Activated T-helper 1 cell treated with anti-CD3 and anti-CD28 coated beads, Interleukin-12 subunit alpha, Interleukin-12 subunit beta, Interleukin-2, Interleukin-4 antibody, amounts not matched to agents 30 ng/mL and 10 ng/mL and 1 ng/mL, durations not matched to agents 14 hours and 24 hours and 36 hours (primary cell): ENCODE measurements at regions not wholly inside any gene's neighbourhood (a gene's known extent, or its start where the extent isn't known, plus 50 kb on each side); places are given as distances from the start of the nearest gene placed in this dataset.

ENCODE experiments used
- DNase-seq: peaks from one replicate; pipeline ENCODE4 v3.0.0; 2021; ENCODE audit warnings: low spot score
- H3K27ac Mint-ChIP-seq: one replicate; pipeline ENCODE4 v1.8.0; 2021; ENCODE audit warnings: mild to moderate bottlenecking, mixed read lengths
- H3K27me3 Mint-ChIP-seq: one replicate; pipeline ENCODE4 v1.8.0; 2022; ENCODE audit warnings: mild to moderate bottlenecking, moderate library complexity, mixed read lengths; ENCODE audit not compliant: insufficient read depth
- H3K36me3 Mint-ChIP-seq: one replicate; pipeline ENCODE4 v1.8.0; 2021; ENCODE audit warnings: low read depth, mixed read lengths
- H3K4me1 Mint-ChIP-seq: one replicate; pipeline ENCODE4 v1.8.0; 2021; ENCODE audit warnings: low read depth, mixed read lengths
- H3K4me3 Mint-ChIP-seq: one replicate; pipeline ENCODE4 v1.8.0; 2021; ENCODE audit warnings: mild to moderate bottlenecking, moderate library complexity, mixed read lengths
- H3K9me3 Mint-ChIP-seq: one replicate; pipeline ENCODE4 v1.8.0; 2021; ENCODE audit warnings: mixed read lengths
- intact Hi-C: fragments of 100-400 bp; cut with micrococcal nuclease; formaldehyde crosslinking; loops from one replicate; pipeline ENCODE4 v1.15.1; 2024

GRCh38 chr16:86181526-86181925 lies 282.6 kb downstream of the IRF8 start:
- no peaks in the 10 kb centered on the region for H3K36me3 Mint-ChIP-seq
- no peak for DNase-seq
- no peaks in the 10 kb centered on the region for H3K9me3 Mint-ChIP-seq
- H3K4me3 Mint-ChIP-seq = no peak overlapping the region
- no peaks in the 10 kb centered on the region for H3K4me1 Mint-ChIP-seq
- H3K27ac Mint-ChIP-seq = no peak overlapping the region
- intact Hi-C loops = no loop called here
- no peaks in the 10 kb centered on the region for H3K27me3 Mint-ChIP-seq

GRCh38 chr16:86184185-86184584 lies 285.2 kb downstream of the IRF8 start:
- Mint-ChIP-seq H3K27ac (no peak overlapping the region), H3K9me3 (no peaks in the 10 kb centered on the region), H3K27me3 (no peaks in the 10 kb centered on the region), H3K36me3 (no peaks in the 10 kb centered on the region), H3K4me1 (no peaks in the 10 kb centered on the region), H3K4me3 (no peak overlapping the region)
- intact Hi-C loops = no loop called here
- DNase-seq = no peak

- H3K9me3 Mint-ChIP-seq = no peaks in the 10 kb centered on the region
- H3K36me3 Mint-ChIP-seq = no peaks in the 10 kb centered on the region
- intact Hi-C loops = no loop called here
- H3K4me1 Mint-ChIP-seq = no peaks in the 10 kb centered on the region
- no peak overlapping the region for H3K4me3 Mint-ChIP-seq
- H3K27me3 Mint-ChIP-seq = no peaks in the 10 kb centered on the region
- DNase-seq = no peak
- H3K27ac Mint-ChIP-seq = no peak overlapping the region
Measured at GRCh38 chr16:86185089-86185488, 286.1 kb downstream of the IRF8 start.

GRCh38 chr16:86186313-86186712 lies 287.4 kb downstream of the IRF8 start:
- Mint-ChIP-seq H3K4me3 (no peak overlapping the region), H3K27me3 (no peaks in the 10 kb centered on the region), H3K36me3 (no peaks in the 10 kb centered on the region), H3K27ac (no peak overlapping the region), H3K9me3 (no peaks in the 10 kb centered on the region), H3K4me1 (no peaks in the 10 kb centered on the region)
- no peak for DNase-seq
- intact Hi-C loops = no loop called here

- no peak for DNase-seq
- Mint-ChIP-seq H3K36me3 (no peaks in the 10 kb centered on the region), H3K9me3 (no peaks in the 10 kb centered on the region), H3K4me3 (no peak overlapping the region), H3K27me3 (no peaks in the 10 kb centered on the region), H3K4me1 (no peaks in the 10 kb centered on the region), H3K27ac (no peak overlapping the region)
- intact Hi-C loops = no loop called here
Measured at GRCh38 chr16:86189934-86190333, 291.0 kb downstream of the IRF8 start.

- H3K27ac Mint-ChIP-seq = no peak overlapping the region
- intact Hi-C loops = no loop called here
- DNase-seq = no peak
- H3K36me3 Mint-ChIP-seq = no peaks in the 10 kb centered on the region
- peaks cover 11% of the 10 kb centered on the region for H3K27me3 Mint-ChIP-seq
- no peaks in the 10 kb centered on the region for H3K9me3 Mint-ChIP-seq
- H3K4me1 Mint-ChIP-seq = no peaks in the 10 kb centered on the region
- no peak overlapping the region for H3K4me3 Mint-ChIP-seq
Measured at GRCh38 chr16:86191663-86192062, 292.7 kb downstream of the IRF8 start.

- H3K4me1 Mint-ChIP-seq = no peaks in the 10 kb centered on the region
- peaks cover 26% of the 10 kb centered on the region for H3K27me3 Mint-ChIP-seq
- no peaks in the 10 kb centered on the region for H3K9me3 Mint-ChIP-seq
- DNase-seq = no peak
- no peaks in the 10 kb centered on the region for H3K36me3 Mint-ChIP-seq
- no peak overlapping the region for H3K4me3 Mint-ChIP-seq
- H3K27ac Mint-ChIP-seq = no peak overlapping the region
- intact Hi-C loops = no loop called here
Measured at GRCh38 chr16:86193528-86194193, 294.7 kb downstream of the IRF8 start.

GRCh38 chr16:86195863-86196630 lies 297.1 kb downstream of the IRF8 start:
- intact Hi-C loops = no loop called here
- Mint-ChIP-seq H3K36me3 (no peaks in the 10 kb centered on the region), H3K27ac (no peak overlapping the region), H3K4me1 (no peaks in the 10 kb centered on the region), H3K4me3 (no peak overlapping the region), H3K27me3 (peaks cover 37% of the 10 kb centered on the region), H3K9me3 (no peaks in the 10 kb centered on the region)
- DNase-seq = no peak

- Mint-ChIP-seq H3K4me3 (no peak overlapping the region), H3K4me1 (no peaks in the 10 kb centered on the region), H3K27me3 (peaks cover 39% of the 10 kb centered on the region), H3K36me3 (no peaks in the 10 kb centered on the region), H3K9me3 (no peaks in the 10 kb centered on the region), H3K27ac (no peak overlapping the region)
- DNase-seq = no peak
- intact Hi-C loops = no loop called here
Measured at GRCh38 chr16:86196687-86197391, 297.9 kb downstream of the IRF8 start.

GRCh38 chr16:86198206-86199118 lies 299.5 kb downstream of the IRF8 start:
- Mint-ChIP-seq H3K27me3 (peaks cover 39% of the 10 kb centered on the region), H3K4me3 (no peak overlapping the region), H3K9me3 (no peaks in the 10 kb centered on the region), H3K4me1 (no peaks in the 10 kb centered on the region), H3K27ac (no peak overlapping the region), H3K36me3 (no peaks in the 10 kb centered on the region)
- intact Hi-C loops = no loop called here
- DNase-seq = no peak

GRCh38 chr16:86199182-86199581 lies 300.2 kb downstream of the IRF8 start:
- no peak overlapping the region for H3K27ac Mint-ChIP-seq
- H3K9me3 Mint-ChIP-seq = no peaks in the 10 kb centered on the region
- intact Hi-C loops = no loop called here
- H3K4me3 Mint-ChIP-seq = no peak overlapping the region
- no peak for DNase-seq
- no peaks in the 10 kb centered on the region for H3K4me1 Mint-ChIP-seq
- no peaks in the 10 kb centered on the region for H3K36me3 Mint-ChIP-seq
- H3K27me3 Mint-ChIP-seq = peaks cover 39% of the 10 kb centered on the region

GRCh38 chr16:86199871-86200695 lies 301.1 kb downstream of the IRF8 start:
- DNase-seq = no peak
- Mint-ChIP-seq H3K27ac (no peak overlapping the region), H3K9me3 (no peaks in the 10 kb centered on the region), H3K27me3 (peaks cover 39% of the 10 kb centered on the region), H3K4me3 (no peak overlapping the region), H3K36me3 (no peaks in the 10 kb centered on the region), H3K4me1 (no peaks in the 10 kb centered on the region)
- intact Hi-C loops = no loop called here
